ENCODE measurements at regions not wholly inside any gene's neighbourhood (a gene's known extent, or its start where the extent isn't known, plus 50 kb on each side); places are given as distances from the start of the nearest gene placed in this dataset.

GRCh38 chrX:79281775-79282174 is 85.4 kb downstream of the ITM2A start:
- Histone ChIP-seq H3K4me3 (ENCODE audit: extremely low read depth in 1 of 4, insufficient read depth in 2 of 4, low read depth in 3 of 4, low read length in 4 of 4) (no peak overlapping the region), H2BK12ac (ENCODE audit: low read depth, low read length) (no peak overlapping the region), H2BK15ac (ENCODE audit: low read length) (no peak overlapping the region), H3K4ac (replicated peaks; ENCODE audit: insufficient read length, low read depth, low read length) (no peak overlapping the region), H3K27ac (ENCODE audit: low read depth, low read length) (no peak overlapping the region), H3K27me3 (replicated peaks in 1 of 4; ENCODE audit: control insufficient read depth in 3 of 4, extremely low read depth in 1 of 4, insufficient read depth in 3 of 4, low read length in 3 of 4) (no peaks in the 10 kb centered on the region), H3K36me3 (ENCODE audit: control insufficient read depth in 2 of 4, insufficient read depth in 4 of 4, low read length in 3 of 4) (no peaks in the 10 kb centered on the region), H2BK20ac (ENCODE audit: low read length) (no peak overlapping the region), H3K23me2 (ENCODE audit: low read depth, low read length) (no peaks in the 10 kb centered on the region), H2BK120ac (replicated peaks; ENCODE audit: low read depth, low read length) (no peak overlapping the region), H3K4me1 (replicated peaks in 1 of 4; ENCODE audit: control insufficient read depth in 3 of 4, insufficient read depth in 4 of 4, low read length in 3 of 4) (no peaks in the 10 kb centered on the region), H3K18ac (ENCODE audit: extremely low read depth, low read length) (no peak overlapping the region), H3K79me1 (ENCODE audit: low read depth, low read length) (no peaks in the 10 kb centered on the region), H4K91ac (replicated peaks; ENCODE audit: insufficient read length, low read length) (no peak overlapping the region), H3K14ac (ENCODE audit: insufficient read length) (no peak overlapping the region), H4K5ac (ENCODE audit: insufficient read length, low read depth, low read length) (no peak overlapping the region), H3K56ac (replicated peaks; ENCODE audit: insufficient read length, low read depth, low read length) (no peak overlapping the region), H2BK5ac (ENCODE audit: low read depth, low read length) (no peak overlapping the region), H4K20me1 (replicated peaks in 1 of 2; ENCODE audit: control insufficient read depth in 1 of 2, insufficient read depth in 2 of 2, low read length in 2 of 2) (no peaks in the 10 kb centered on the region), H3K9me3 (ENCODE audit: insufficient read depth in 2 of 2, low read depth in 1 of 2, low read length in 1 of 2) (peaks cover 0 to 7% of the 10 kb centered on the region in 2 experiments; a peak in 1 of 4 replicates), H2AK5ac (ENCODE audit: low read depth, low read length) (no peak overlapping the region), H3K9ac (replicated peaks in 1 of 4; ENCODE audit: extremely low read depth in 1 of 4, low read depth in 3 of 4, low read length in 3 of 4) (no peak overlapping the region), H3K23ac (ENCODE audit: insufficient read length) (no peak overlapping the region), H4K8ac (ENCODE audit: extremely low read depth, insufficient read depth, low read length) (no peak overlapping the region), H3K4me2 (ENCODE audit: insufficient read depth in 1 of 2, low read depth in 2 of 2, low read length in 2 of 2) (no peak overlapping the region), H3K79me2 (ENCODE audit: control insufficient read depth in 1 of 2, insufficient read depth in 2 of 2, low read length in 2 of 2) (no peaks in the 10 kb centered on the region), H2AFZ (ENCODE audit: low read length) (no peak overlapping the region)
- 100% methylated on average over 1 of the region's 1 CpG; no CpG with 5 or more reads in 1 of the 2 experiments for WGBS, 2 experiments (ENCODE audit: extremely low coverage in 1 of 2, insufficient coverage in 1 of 2, insufficient read length in 1 of 2, insufficient replicate concordance in 2 of 2, low coverage in 1 of 2, low lambda C conversion rate in 2 of 2, missing lambda C conversion rate in 1 of 2)
- CTCF ChIA-PET (ENCODE audit: partially characterized antibody), result no interaction called here
- TF ChIP-seq E2F6 (IDR thresholded peaks at IDR 0.05), result no peak
- POLR2A ChIA-PET (ENCODE audit: partially characterized antibody), result no interaction called here
- DNase-seq (ENCODE audit: low read depth in 1 of 2, low spot score in 2 of 2), result no peak
- no peak for FAIRE-seq
